NCI-H82 (cell line): ENCODE measurements at regions not wholly inside any gene's neighbourhood (a gene's known extent, or its start where the extent isn't known, plus 50 kb on each side); places are given as distances from the start of the nearest gene placed in this dataset.
A peak's percentile ranks its signal among the peaks of the same experiment; 100 is the strongest.

Source experiments
- DNase-seq: peaks from one replicate; lab custom pipeline; 2025; lab: John Stamatoyannopoulos, UW

- no peak for DNase-seq
Observed at GRCh38 chr13:104414771-104415170, 1348.6 kb upstream of the SLC10A2 start.

DNA sequence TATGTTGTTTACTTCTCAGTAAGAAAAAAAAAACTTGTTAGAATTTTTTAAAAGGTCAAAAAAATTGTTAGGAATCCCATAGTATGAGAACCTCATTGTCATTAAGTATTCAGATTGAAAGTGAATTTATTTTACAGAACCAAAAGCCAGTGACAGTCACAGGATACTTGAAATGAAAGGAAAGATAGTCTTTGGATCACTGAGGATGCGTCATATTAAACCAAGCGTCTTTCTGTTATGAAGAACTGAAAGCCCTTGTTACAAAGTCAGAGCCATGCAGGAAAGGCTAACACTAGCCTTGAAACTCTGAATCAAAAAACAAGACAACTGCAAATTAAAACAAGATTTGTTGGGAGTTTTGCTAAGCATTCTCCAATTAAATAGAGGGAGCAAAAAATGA lies 1348.0 kb upstream of the SLC10A2 start:
- no peak for DNase-seq

DNA sequence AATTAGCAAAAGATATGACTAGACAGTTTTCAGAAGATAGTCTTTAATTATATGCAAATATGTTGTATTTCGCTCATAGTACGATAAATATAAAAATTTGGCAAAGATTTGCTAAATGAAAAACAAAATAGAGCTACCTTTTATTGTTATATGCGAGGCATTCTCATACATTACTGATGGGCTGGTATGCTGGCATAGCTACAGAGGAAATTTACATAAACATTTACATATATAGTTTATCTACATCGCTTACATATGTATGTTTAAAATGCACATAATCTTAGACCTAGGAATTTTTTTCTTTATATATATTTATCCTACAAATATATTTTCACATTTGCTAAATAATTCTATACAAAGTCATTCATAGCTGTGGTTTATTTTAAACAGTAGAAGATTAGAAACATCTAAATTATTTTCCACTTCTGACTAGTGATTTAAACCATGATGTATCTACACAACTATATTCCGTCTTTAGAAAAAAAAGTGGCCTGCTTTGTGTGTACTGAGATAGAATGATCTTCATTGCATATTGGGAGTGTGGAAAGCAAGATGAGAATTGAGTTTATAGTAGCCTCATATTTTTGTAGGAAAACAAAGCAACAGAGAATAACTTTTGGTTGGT lies 1345.0 kb upstream of the SLC10A2 start:
- no peak for DNase-seq

DNA sequence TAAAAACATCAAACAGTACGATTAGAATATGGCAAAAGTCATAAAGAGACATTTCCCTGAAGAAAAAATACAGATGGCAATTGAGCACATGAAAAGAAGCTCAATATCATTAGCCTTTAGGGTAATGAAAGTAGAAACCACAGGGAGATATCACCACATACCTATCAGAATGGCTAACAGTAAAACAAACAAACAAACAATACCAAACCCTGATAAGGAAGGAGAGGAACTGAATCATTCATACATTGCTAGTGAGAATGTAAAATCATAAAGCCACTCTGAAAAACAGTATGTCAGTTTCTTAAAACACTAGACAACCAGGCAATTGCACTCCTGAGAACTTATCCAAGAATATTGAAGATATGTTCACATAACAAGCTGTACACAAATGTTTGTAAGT lies 1342.5 kb upstream of the SLC10A2 start:
- no peak for DNase-seq

- no peak for DNase-seq
Observed at GRCh38 chr13:104404325-104404724, 1338.1 kb upstream of the SLC10A2 start.

DNA sequence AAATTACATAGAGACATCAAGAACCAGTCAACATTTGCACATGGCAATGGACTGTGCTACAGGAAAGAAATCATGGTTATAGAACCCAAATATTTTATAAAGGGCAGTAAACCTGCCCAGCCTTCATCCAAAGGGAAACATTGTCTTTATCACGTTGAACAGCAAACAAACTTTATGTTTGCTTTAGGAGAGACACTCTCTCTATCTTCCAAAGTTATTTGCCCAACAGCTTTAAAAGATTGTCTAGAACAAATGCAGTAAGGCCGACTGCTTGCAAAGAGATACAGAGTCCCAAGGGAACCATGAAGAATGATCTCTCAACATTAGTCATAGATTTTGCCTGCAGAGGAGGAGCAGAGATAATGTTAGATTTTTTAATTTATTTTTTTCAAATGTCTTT lies 1323.5 kb upstream of the SLC10A2 start:
- no peak for DNase-seq

DNA sequence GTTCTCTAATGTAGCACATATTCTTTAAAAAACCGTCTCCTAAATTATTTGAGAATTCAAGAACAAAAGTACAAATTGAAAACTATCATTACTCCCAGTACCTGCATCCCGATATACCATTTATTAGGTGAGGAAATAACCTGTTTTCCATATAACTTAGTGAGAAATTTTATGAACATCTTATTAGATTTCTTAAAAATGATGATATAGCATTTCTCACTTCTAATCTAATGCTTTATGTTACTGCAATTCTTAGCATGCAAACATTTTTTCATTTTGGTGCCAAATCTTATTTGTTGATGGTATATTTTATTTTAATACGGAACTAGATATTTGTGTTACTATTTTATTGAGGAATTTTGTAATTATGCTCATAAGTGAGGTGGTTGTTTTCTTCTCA lies 1321.3 kb upstream of the SLC10A2 start:
- no peak for DNase-seq

DNA sequence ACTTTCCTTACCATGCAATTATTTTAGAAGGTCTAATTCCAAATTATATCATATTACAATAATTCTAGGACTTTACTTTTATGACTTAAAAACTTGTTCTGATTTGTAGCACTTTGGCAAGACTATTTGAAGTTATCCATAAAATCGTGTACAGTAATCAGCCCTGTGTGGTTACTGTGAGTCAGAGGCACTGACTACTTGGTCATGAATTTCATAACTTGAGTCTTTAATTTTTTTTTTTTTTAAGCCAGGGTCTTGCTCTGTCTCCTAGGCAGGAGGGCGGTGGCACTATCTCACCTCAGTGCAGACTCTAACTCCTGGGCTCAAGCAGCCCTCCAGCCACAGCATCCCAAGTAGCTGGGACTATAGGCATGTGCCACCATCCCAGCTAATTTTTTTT lies 1319.2 kb upstream of the SLC10A2 start:
- no peak for DNase-seq

DNA sequence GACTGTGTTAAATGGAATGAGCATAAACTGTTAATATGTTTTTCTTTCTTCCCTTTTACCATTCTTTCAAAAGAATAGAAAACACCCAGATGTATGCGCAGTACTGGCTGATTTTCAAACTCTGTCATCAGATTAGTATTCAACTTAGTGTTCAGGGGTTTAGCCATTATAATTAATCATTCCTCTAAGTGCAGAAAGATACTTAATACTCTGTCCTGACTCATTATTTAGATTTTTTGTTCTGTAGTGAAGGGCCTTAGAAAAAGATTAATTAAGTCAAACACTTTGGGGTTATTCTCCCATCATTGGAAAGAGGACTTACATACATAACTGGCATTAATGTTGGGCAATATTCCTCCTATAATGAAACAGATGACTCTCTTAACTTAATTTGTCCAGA lies 1316.7 kb upstream of the SLC10A2 start:
- DNase-seq, result no peak

DNA sequence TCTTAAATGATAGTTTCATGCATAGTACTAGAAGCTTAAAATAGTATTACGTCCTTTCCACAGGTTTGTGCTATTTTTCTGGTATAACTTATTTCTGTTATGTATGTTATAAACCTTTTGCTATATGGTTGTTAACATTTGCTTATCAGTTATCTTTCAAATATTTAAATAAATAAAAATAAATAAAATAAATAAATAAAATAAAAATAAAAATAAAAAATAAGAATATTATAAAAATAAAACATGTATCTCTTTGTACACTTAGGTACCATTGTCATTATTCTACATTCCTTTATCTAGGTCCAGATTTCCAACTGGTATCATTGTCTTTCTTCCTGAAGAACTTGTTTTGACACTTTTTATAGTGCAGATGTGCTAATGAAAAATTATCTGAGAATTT lies 1310.4 kb upstream of the SLC10A2 start:
- DNase-seq, result no peak

DNA sequence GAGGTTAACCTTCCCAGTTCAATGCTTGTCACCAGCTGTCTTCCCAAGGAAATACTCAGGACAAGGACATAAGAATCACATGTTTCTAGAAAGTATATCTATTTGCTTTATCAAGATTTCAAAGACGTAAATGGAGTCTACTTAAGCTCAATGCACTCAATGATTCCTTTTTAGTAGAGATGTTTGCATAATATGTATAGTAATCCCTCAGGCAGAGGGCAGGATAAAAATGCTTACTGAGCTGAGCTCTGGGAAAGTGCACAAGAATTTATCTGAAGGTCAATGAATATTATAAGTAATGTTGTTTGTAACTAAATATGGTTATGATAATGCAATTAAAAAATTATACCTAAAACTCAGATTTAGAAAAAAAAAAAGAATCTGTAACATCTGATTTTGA lies 1309.4 kb upstream of the SLC10A2 start:
- peak; percentile 72 for DNase-seq

DNA sequence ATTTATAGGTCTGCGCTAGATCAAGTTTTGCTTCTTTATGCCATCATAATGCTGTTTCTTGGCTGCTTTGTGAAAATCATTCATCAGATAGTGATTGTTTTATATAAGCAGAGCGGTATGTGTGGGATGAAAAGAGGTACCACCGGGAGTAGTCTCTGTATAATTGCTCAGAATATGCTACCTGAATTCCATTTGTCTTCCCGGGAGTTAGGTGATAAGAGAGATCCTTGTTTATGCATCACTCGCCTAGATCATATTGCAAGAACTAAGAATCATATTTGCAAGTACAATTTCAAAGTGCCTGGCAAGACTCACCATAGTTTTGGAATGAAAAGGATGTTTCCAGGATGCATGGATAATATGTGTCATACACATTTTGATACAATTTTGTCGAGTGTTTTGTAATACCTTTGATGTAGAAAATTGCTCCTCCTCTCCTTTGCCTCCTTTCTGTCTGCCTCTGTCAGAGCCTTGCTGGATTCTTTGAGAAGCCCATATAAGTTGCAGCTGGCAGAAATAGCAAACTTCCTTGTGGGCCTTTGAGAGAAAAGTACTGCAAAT lies 1306.0 kb upstream of the SLC10A2 start:
- DNase-seq, result peak; percentile 12

- DNase-seq, result no peak
Observed at GRCh38 chr13:104365430-104365829, 1299.2 kb upstream of the SLC10A2 start.

GRCh38 chr13:104357672-104358354 lies 1291.6 kb upstream of the SLC10A2 start:
- DNase-seq, result no peak

GRCh38 chr13:104357174-104357573 lies 1291.0 kb upstream of the SLC10A2 start:
- peak; percentile 40 for DNase-seq

GRCh38 chr13:104355041-104355670 lies 1288.9 kb upstream of the SLC10A2 start:
- no peak for DNase-seq

- no peak for DNase-seq
Observed at GRCh38 chr13:104327211-104327610, 1261.0 kb upstream of the SLC10A2 start.

DNA sequence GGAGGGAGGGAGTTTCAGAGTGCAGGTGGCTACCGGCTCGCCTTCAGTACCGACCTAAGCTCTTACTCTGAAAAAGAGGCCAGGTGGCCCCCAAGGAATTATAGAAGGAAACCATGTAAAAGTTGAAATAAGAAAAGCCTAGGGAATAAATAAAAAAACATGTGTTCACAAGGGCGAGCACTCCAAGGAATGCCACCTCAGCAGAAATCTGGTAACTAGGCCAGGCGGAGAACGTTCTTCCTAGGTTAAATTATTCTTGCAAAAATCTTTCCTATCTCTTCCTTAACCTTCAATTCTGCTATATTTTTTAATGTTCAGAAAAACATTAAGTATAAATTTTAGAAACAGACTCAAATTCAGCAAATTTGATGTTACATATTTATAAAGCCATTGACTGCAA lies 1260.3 kb upstream of the SLC10A2 start:
- no peak for DNase-seq

DNA sequence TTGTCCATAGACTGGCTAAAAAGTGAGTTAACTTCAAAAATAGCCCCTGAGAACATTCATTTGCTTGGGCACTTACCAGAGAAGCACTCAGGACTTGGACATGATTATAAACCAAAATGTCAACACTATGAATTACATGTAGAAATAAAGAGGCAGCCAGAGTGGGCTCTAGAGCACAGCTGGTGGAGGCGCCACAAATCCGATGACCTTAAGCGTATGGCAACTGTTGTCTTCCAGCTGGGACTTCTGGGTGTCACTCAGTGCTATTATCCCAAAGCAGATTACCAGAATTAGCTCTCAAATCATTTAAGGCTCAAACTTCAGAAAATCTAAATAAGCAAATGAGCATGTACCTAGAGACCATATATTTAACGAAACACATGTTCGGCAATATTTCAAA lies 1255.5 kb upstream of the SLC10A2 start:
- DNase-seq, result peak; percentile 94

- DNase-seq, result no peak
Observed at GRCh38 chr13:104320446-104320845, 1254.2 kb upstream of the SLC10A2 start.

GRCh38 chr13:104318121-104318520 lies 1251.9 kb upstream of the SLC10A2 start:
- peak; percentile 63 for DNase-seq

DNA sequence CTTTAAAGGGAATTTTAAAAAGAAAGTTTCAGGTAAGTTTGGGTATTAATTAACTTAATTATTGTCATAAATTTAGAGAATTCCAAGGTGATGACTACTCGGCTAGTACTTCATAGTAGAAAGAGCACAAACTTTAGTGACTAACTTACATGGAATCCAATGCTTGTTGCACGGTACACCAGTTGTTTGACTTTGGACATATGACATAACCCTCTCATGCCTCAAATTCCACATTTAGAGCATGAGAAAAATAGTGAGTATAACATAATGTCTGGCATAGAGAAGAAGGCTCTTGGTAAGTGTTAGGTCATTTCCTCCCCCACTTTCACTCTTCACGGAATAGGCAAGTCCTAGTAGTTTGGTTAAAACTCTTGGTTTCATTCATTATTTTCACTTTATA lies 1249.4 kb upstream of the SLC10A2 start:
- no peak for DNase-seq

GRCh38 chr13:104314926-104315535 lies 1248.8 kb upstream of the SLC10A2 start:
- DNase-seq, result no peak
